ENCODE measurements at regions not wholly inside any gene's neighbourhood (a gene's known extent, or its start where the extent isn't known, plus 50 kb on each side); places are given as distances from the start of the nearest gene placed in this dataset.

GRCh38 chr15:79230766-79231165, 51.8 kb upstream of the ANKRD34C start:
- no peak for DNase-seq

GRCh38 chr15:79222808-79223207, 59.7 kb upstream of the ANKRD34C start:
- DNase-seq, result no peak

GRCh38 chr15:79221696-79222095, 60.8 kb upstream of the ANKRD34C start:
- DNase-seq, result no peak

- DNase-seq, result no peak
These were observed 63.0 kb upstream of the ANKRD34C start for GRCh38 chr15:79219393-79220056.

GRCh38 chr15:79218588-79219200, 63.8 kb upstream of the ANKRD34C start:
- DNase-seq, result no peak

GRCh38 chr15:79213650-79214049, 68.9 kb upstream of the ANKRD34C start:
- DNase-seq, result no peak

- DNase-seq, result no peak
These were observed 69.8 kb upstream of the ANKRD34C start for GRCh38 chr15:79212589-79213157.

GRCh38 chr15:79211481-79211880, 71.0 kb upstream of the ANKRD34C start:
- DNase-seq, result no peak

- DNase-seq, result no peak
These were observed 72.8 kb upstream of the ANKRD34C start for GRCh38 chr15:79209690-79210089.

- no peak for DNase-seq
These were observed 73.4 kb upstream of the ANKRD34C start for GRCh38 chr15:79209116-79209515.

GRCh38 chr15:79208179-79208578, 74.3 kb upstream of the ANKRD34C start:
- no peak for DNase-seq

- no peak for DNase-seq
These were observed 75.6 kb upstream of the ANKRD34C start for GRCh38 chr15:79206940-79207339.

- no peak for DNase-seq
These were observed 77.4 kb upstream of the ANKRD34C start for GRCh38 chr15:79204886-79205675.

GRCh38 chr15:79198461-79198860, 84.1 kb upstream of the ANKRD34C start:
- DNase-seq, result no peak

GRCh38 chr15:79197285-79197684, 85.2 kb upstream of the ANKRD34C start:
- no peak for DNase-seq

- DNase-seq, result no peak
These were observed 86.7 kb upstream of the ANKRD34C start for GRCh38 chr15:79195802-79196201.

- DNase-seq, result no peak
These were observed 87.3 kb upstream of the ANKRD34C start for GRCh38 chr15:79195239-79195638.

GRCh38 chr15:79194386-79194785, 88.1 kb upstream of the ANKRD34C start:
- no peak for DNase-seq

- no peak for DNase-seq
These were observed 89.0 kb upstream of the ANKRD34C start for GRCh38 chr15:79193549-79193948.

- DNase-seq, result no peak
These were observed 89.4 kb upstream of the ANKRD34C start for GRCh38 chr15:79193103-79193502.

GRCh38 chr15:79192462-79193036, 90.0 kb upstream of the ANKRD34C start:
- DNase-seq, result no peak

- no peak for DNase-seq
These were observed 92.4 kb upstream of the ANKRD34C start for GRCh38 chr15:79190093-79190492.

- DNase-seq, result no peak
These were observed 95.9 kb upstream of the ANKRD34C start for GRCh38 chr15:79186616-79187015.
